ENCODE measurements at regions not wholly inside any gene's neighbourhood (a gene's known extent, or its start where the extent isn't known, plus 50 kb on each side); places are given as distances from the start of the nearest gene placed in this dataset.

GRCh38 chr2:7480431-7480830 is 563.2 kb downstream of the RNF144A start:
- H3K27me3 ChIP-seq (ENCODE audit: control insufficient read depth, low read length), result no peaks in the 10 kb centered on the region
- TF ChIP-seq CTCF (IDR thresholded peaks at IDR 0.05; ENCODE audit: low read depth, low read length, poor library complexity, severe bottlenecking), result no peak
- TF ChIP-seq EZH2phosphoT487 (IDR thresholded peaks at IDR 0.05; ENCODE audit: borderline replicate concordance, low read length), result no peak
- no peak overlapping the region for H3K4me2 ChIP-seq (ENCODE audit: low read length)
- no peak overlapping the region for H3K27ac ChIP-seq (ENCODE audit: low read depth, low read length)
- no peaks in the 10 kb centered on the region for H3K36me3 ChIP-seq (ENCODE audit: control insufficient read depth, low read length)
- H3K4me1 ChIP-seq (ENCODE audit: control insufficient read depth, low read length), result no peaks in the 10 kb centered on the region; the same call in 1 of the 2 replicates
- no peaks in the 10 kb centered on the region for H3K79me2 ChIP-seq (ENCODE audit: control insufficient read depth, low read length)
- H3F3A ChIP-seq (ENCODE audit: control insufficient read depth, insufficient read depth), result no peaks in the 10 kb centered on the region
- H3K4me3 ChIP-seq (ENCODE audit: low read length), result no peak overlapping the region
- H4K20me1 ChIP-seq (ENCODE audit: control insufficient read depth, insufficient read depth, low read depth, low read length), result no peaks in the 10 kb centered on the region
- H3K9me2 ChIP-seq (replicated peaks; ENCODE audit: control insufficient read depth, low read length), result no peaks in the 10 kb centered on the region
- H3K9me3 ChIP-seq (ENCODE audit: control insufficient read depth, insufficient read depth, low read length), result peaks cover 3% of the 10 kb centered on the region; the same call in 1 of the 2 replicates

GRCh38 chr2:7490672-7491071 is 573.5 kb downstream of the RNF144A start:
- H3F3A ChIP-seq (ENCODE audit: control insufficient read depth, insufficient read depth), result no peaks in the 10 kb centered on the region
- H3K27me3 ChIP-seq (ENCODE audit: control insufficient read depth, low read length), result no peaks in the 10 kb centered on the region
- H3K79me2 ChIP-seq (ENCODE audit: control insufficient read depth, low read length), result no peaks in the 10 kb centered on the region
- no peaks in the 10 kb centered on the region for H4K20me1 ChIP-seq (ENCODE audit: control insufficient read depth, insufficient read depth, low read depth, low read length)
- TF ChIP-seq CTCF (IDR thresholded peaks at IDR 0.05; ENCODE audit: low read depth, low read length, poor library complexity, severe bottlenecking) (no peak), EZH2phosphoT487 (IDR thresholded peaks at IDR 0.05; ENCODE audit: borderline replicate concordance, low read length) (no peak)
- no peaks in the 10 kb centered on the region for H3K36me3 ChIP-seq (ENCODE audit: control insufficient read depth, low read length)
- H3K9me2 ChIP-seq (replicated peaks; ENCODE audit: control insufficient read depth, low read length), result no peaks in the 10 kb centered on the region
- no peak overlapping the region for H3K4me2 ChIP-seq (ENCODE audit: low read length)
- H3K4me3 ChIP-seq (ENCODE audit: low read length), result no peak overlapping the region
- peaks cover 12% of the 10 kb centered on the region for H3K4me1 ChIP-seq (ENCODE audit: control insufficient read depth, low read length)
- peaks cover 15% of the 10 kb centered on the region; the same call in 1 of the 2 replicates for H3K9me3 ChIP-seq (ENCODE audit: control insufficient read depth, insufficient read depth, low read length)
- no peak overlapping the region for H3K27ac ChIP-seq (ENCODE audit: low read depth, low read length)

GRCh38 chr2:7492719-7493118 is 575.5 kb downstream of the RNF144A start:
- no peak overlapping the region for H3K4me2 ChIP-seq (ENCODE audit: low read length)
- no peaks in the 10 kb centered on the region for H3K27me3 ChIP-seq (ENCODE audit: control insufficient read depth, low read length)
- peaks cover 10% of the 10 kb centered on the region; the same call in 1 of the 2 replicates for H3K9me3 ChIP-seq (ENCODE audit: control insufficient read depth, insufficient read depth, low read length)
- H4K20me1 ChIP-seq (ENCODE audit: control insufficient read depth, insufficient read depth, low read depth, low read length), result no peaks in the 10 kb centered on the region
- H3K27ac ChIP-seq (ENCODE audit: low read depth, low read length), result no peak overlapping the region
- H3K4me1 ChIP-seq (ENCODE audit: control insufficient read depth, low read length), result peaks cover 8% of the 10 kb centered on the region
- no peak for TF ChIP-seq EZH2phosphoT487 (IDR thresholded peaks at IDR 0.05; ENCODE audit: borderline replicate concordance, low read length)
- TF ChIP-seq CTCF (IDR thresholded peaks at IDR 0.05; ENCODE audit: low read depth, low read length, poor library complexity, severe bottlenecking), result no peak
- no peak overlapping the region for H3K4me3 ChIP-seq (ENCODE audit: low read length)
- no peaks in the 10 kb centered on the region for H3K79me2 ChIP-seq (ENCODE audit: control insufficient read depth, low read length)
- no peaks in the 10 kb centered on the region for H3F3A ChIP-seq (ENCODE audit: control insufficient read depth, insufficient read depth)
- no peaks in the 10 kb centered on the region for H3K9me2 ChIP-seq (replicated peaks; ENCODE audit: control insufficient read depth, low read length)
- H3K36me3 ChIP-seq (ENCODE audit: control insufficient read depth, low read length), result no peaks in the 10 kb centered on the region

All from DOHH2 (cell line).